ENCODE measurements at regions not wholly inside any gene's neighbourhood (a gene's known extent, or its start where the extent isn't known, plus 50 kb on each side); places are given as distances from the start of the nearest gene placed in this dataset.

GRCh38 chr9:13411791-13412190 lies 132.3 kb upstream of the MPDZ start:
- no peak for DNase-seq (ENCODE audit: low read depth, low spot score)

DNA sequence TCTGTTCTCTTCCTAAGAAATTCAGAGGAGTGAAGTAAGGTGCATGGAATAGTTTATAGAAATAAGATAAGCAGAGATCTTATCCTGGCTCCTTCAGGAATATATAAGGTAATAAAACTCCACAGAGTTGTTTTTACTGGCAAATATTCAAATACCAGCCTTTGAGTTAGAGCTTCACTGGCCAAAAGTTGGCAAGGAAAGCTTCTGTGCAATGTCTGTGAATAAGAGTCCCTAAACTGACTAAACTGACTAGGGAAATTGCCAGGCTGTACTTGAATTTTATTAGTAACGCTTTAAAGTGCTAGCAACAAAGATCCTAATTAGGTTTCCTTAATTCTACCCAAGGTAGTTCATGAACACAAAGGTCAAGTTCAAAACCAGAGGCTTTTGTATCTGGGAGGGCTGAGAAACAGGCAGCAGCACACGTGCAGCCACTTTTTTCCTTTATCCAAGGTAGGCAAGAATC lies 131.1 kb upstream of the MPDZ start:
- peak; percentile 84 for DNase-seq (ENCODE audit: low read depth, low spot score)

GRCh38 chr9:13397661-13398060 lies 118.2 kb upstream of the MPDZ start:
- no peak for DNase-seq (ENCODE audit: low read depth, low spot score)

DNA sequence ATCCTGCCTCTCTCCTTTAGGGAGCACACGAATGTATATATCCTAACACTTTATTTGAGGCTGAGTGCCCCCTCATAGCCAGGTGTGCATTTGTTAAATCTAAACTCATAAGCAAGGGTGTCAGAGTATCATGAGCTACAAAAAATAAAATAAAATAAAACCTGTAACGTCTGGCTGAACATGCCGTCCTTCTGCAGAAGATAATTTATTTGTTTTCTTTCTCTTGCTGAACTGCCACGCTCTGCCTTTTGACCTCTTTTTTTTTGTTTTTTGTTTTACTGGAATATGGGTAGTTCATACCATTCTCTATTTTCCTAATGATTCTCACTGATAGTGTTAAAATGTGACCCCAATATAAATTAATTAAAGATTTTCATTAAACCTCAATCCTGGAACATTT lies 117.7 kb upstream of the MPDZ start:
- no peak for DNase-seq (ENCODE audit: low read depth, low spot score)

DNA sequence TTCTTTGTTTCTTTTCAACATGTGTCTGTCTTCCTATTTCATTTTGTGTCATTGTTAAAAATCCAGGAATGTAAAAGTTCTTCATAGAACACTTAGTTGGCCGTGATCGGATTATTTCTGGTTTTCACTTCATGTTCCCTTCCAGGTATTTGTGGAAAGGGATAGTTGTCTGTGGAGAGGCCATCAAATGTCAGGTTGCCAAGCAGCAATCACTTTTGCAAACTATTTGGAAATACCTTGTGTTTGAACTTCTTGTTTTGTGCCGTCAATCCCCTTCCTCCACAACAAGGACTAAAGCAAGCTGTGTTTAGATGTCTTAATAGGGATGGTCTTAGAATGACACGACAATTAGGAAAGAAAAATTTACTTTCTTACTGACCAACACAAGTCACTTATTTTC lies 116.9 kb upstream of the MPDZ start:
- DNase-seq (ENCODE audit: low read depth, low spot score): no peak

DNA sequence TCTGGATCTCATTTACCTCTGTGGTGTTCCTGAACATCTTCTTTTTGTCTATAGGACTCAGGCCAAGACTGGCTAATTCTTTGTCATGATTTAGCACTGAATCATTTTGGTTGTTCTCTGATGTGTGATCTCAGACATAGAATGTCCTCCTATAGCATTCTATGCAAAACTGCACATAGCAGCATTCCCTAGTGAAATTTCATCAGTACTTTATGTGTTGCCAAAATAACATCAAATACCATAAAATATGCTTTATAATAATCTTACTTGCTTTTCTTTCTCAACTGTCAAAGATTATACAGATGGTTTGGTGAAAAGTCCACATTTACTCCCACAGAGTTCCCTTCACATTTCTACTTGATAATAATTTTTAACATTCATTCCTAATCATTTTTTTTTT lies 115.7 kb upstream of the MPDZ start:
- no peak for DNase-seq (ENCODE audit: low read depth, low spot score)

GRCh38 chr9:13388157-13388556 lies 108.7 kb upstream of the MPDZ start:
- DNase-seq (ENCODE audit: low read depth, low spot score): peak; percentile 65

GRCh38 chr9:13387734-13388067 lies 108.2 kb upstream of the MPDZ start:
- no peak for DNase-seq (ENCODE audit: low read depth, low spot score)

DNA sequence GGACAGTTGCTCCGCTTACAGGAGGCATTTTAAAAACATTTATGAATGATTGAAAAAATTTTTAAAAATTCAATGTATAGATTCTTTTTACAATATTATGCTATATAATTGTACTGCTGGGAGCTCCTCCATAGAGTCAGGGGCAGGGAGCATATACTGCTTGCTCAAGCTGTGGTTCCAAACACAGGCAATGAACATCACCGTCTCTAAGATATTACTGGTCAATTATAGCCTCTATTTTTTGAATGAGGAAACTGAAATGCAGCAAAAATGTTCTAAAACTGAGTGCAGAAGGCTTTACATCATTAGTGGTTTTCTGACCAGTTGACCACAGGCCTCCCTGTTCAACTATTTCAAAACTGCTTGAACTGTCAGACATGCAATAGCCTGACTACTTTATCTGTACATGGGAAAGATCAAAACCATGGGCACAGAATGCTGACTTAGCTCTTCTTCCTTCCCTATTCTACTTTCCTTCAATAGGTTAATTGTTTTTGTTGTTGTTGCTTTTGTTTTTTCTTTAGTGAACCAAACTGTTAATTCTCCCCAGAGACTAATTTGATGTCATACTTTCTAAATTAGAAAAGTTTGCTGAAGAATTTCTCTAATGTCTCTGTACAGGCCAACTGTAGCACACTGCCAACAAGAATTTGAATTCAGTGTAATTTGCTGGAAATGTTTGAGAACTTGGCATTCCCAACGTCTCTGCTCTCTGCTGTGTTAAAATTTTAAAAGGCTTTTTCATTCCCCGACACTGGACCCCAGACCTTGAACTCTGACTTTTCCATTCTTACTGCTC lies 107.6 kb upstream of the MPDZ start:
- DNase-seq (ENCODE audit: low read depth, low spot score): peak; percentile 91

DNA sequence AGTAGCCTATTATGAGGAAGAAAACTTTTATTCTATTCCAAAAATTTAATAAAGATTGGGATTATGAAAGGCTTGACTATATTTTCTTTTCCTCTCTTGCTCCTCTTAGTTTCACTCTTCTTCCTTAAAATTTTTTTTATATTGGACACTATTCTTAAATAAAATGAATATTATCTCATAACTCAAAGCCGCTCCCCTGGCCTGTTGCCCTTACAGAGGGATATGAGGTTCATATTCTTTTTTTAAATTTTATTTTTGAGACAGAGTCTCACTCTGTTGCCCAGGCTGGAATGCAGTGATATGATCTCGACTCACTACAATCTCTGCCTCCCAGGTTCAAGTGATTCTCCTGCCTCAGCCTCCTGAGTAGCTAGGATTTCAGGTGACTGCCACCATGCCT lies 106.8 kb upstream of the MPDZ start:
- no peak for DNase-seq (ENCODE audit: low read depth, low spot score)

GRCh38 chr9:13383855-13384254 lies 104.4 kb upstream of the MPDZ start:
- DNase-seq (ENCODE audit: low read depth, low spot score): no peak

DNA sequence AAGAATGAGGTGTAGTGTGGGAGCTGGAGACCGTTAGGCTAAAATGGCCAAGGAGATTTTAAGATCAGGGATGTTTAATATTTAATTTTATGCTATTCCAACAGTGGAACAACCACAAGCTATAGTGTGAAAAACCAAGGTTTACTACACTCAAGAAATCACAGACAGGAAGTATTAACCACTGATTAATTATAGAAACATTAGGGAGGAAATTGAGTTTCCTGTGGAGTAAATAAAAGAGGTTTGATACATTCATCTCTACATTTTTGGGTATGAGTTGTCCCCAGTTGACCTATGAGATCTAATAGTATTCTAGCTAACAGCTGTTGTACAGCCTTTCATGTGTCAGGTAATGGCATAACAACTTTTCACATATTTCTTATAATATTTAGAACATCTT lies 103.7 kb upstream of the MPDZ start:
- no peak for DNase-seq (ENCODE audit: low read depth, low spot score)

DNA sequence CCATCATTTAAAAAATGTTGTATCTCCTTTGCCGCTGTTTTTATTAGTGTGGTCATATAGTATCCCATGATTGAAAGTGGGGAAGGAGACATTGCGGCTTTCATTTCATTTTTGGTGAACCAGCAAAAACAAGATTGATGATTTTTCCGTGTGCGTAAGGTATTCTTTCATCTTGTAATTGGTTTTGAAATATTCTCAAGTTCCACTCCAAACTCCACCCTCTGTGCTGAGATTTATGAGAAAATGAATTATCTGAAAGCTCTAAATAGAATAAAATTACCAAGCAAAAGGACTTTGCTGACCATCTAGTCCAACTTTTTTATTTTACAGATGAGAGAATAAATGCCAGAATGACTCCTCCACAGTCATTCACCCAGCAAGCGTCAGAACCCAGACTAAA lies 103.1 kb upstream of the MPDZ start:
- no peak for DNase-seq (ENCODE audit: low read depth, low spot score)

DNA sequence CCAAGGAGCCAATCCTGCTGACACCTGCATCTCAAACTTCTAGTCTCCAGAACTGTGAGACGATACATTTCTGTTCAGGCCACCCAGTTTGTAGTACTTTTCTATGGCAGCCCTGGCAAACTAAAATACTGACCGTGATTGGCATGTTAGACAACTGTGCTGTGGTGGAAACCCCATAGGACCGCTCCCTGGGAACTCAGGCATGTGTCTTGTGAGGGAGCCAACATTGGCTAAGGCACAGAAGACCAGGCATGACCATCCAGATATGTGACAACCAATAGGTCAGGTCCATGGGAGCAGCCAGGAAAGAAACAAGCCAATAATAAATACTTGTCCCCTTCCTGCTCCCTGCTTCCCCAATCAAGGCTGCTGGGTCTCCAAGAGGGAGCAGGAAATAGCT lies 101.4 kb upstream of the MPDZ start:
- no peak for DNase-seq (ENCODE audit: low read depth, low spot score)

- DNase-seq (ENCODE audit: low read depth, low spot score): peak; percentile 78
Measured at GRCh38 chr9:13378154-13378553, 98.7 kb upstream of the MPDZ start.

DNA sequence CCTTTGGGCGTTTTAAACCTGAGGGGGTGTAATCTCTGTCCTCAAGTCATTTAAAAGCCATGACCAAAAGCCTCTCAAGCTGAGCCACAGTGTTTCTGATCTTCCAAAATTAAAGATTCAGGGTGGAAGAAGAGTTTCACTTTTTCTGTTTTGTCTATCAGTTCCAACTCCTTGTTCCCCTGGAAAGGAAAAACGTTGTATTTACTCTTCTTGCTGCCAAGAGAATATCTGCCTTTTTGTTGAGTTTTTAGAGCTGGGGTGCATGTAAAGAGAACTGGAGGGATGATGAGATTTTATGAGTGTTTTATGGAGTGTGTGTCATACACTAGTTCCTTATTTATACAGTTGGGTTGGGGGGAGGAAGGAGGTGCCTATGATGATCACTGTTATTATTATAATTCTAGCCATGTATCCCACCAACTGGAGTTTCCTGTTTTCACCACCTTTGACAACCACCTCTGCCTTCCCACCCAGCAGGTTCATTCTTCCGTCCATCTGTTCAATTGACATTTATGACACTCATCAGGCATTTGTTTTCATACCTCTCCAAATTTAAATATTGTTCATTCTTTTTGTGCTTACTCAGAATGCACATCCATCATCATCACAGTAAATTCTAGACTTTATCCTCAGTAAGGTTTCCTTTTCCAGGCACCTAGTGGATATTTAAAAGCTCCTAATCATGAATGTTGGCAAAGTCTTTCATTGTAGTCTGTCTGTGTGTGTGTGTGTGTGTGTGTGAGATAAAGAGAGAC lies 97.9 kb upstream of the MPDZ start:
- peak; percentile 24 for DNase-seq (ENCODE audit: low read depth, low spot score)

- DNase-seq (ENCODE audit: low read depth, low spot score): no peak
Measured at GRCh38 chr9:13372510-13372909, 93.0 kb upstream of the MPDZ start.

DNA sequence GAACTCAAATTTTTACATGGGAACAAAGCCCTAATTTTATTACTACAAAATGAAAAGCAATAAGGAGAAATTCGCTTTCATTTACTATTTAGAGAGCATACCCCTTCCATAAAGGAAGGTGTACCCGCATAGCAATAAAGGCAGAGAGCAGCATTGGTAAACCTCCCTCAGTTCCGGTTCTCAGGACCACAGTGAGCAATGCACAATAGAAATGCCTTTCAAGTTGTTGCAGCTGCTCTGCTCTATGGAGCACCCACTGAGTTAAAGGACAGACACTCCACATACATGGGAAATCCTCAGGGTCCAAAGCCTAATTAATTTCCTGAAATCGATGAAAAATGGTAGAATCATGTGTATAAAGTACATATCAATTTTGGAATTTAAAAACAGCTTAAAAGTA lies 89.9 kb upstream of the MPDZ start:
- DNase-seq (ENCODE audit: low read depth, low spot score): no peak

GRCh38 chr9:13367784-13368183 lies 88.3 kb upstream of the MPDZ start:
- no peak for DNase-seq (ENCODE audit: low read depth, low spot score)

DNA sequence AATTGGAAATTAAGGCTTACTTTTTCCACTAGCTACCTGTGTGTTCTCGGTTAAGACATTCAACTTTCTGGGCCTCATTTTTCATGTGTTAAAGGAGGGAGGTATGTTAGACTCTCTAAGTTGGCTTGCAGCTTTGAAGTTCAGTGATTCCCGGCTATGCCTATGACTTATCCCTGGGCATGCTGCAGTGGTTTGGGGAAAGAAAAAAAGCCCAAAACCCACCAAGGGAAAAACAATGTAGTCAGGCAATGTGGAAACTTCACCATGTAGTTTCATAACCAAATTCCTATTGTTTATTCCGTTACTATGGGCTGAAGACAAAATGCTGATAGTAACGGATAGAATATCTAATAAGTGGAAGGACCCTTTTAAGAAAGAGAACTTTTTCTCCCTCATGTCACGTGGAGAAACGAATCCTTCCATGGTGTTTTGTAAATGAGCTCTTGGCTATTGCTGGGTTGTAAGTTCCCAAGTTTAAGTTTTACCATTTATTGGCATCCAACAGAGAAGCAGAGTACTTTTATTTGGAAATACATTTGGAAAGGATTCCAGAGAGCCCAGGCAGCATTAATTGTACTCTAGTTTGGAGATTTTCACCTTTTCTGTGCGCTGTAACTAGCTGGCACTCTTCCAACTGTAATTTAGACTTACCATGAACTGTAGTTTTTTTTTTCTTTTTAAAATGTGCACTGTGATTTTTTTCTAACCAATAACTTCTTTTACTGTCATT lies 84.9 kb upstream of the MPDZ start:
- DNase-seq (ENCODE audit: low read depth, low spot score): peak; percentile 71

DNA sequence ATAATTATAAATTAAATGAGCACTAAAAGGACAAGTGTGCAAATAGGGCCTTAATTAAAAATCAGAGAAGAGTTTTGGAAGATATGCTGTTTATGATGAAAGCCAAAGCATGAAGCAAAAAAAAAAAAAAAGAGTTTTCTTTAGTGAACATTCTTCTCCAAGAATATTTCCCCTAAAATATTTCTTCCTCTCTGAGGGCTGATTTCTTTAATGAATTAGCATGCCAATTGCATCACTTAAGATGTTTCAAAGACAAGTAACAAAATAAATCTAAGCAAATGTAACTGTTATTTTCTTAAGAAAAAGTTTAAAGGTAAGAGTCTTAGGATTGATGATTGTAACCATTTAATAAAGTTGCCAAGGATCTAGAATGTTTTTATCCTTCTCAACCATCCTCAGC lies 81.6 kb upstream of the MPDZ start:
- DNase-seq (ENCODE audit: low read depth, low spot score): no peak

DNA sequence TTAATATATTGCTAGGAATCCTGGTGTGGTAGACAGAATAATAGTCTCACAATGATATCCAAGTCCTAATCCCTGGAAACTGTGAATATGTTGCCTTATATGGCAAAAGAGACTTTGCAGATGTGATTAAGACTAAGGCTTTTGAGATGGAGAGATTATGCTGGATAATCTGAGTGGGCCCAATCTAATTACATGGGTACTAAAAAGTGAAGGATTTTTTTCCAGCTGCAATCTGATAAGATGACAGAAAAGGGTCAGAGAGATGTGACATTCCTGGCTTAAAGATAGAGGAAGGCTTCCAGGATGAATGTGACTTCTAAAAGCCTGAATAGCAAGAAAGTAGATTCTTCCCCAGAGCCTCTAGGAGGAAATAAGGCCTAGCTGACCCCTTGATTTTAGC lies 80.7 kb upstream of the MPDZ start:
- DNase-seq (ENCODE audit: low read depth, low spot score): no peak

DNA sequence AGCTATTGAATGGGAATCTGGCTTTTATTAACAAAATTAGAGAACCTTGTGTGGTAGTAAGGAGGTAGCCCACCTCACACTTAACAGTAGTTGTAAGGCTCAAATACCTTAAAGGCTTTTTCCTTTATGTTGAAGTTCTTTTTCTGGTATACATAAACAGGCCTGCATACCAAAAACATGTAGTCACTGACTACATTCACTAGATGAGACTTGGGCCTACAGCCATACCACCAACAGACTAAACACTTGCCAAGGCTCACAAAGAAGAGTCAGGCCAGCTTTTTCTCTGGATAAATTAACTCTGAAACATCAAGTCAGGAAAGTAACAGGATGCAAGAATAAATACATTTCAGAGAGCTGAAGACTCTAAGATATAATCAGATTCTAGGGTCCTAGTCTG lies 78.6 kb upstream of the MPDZ start:
- peak; percentile 92 for DNase-seq (ENCODE audit: low read depth, low spot score)
